GM23338 (cell line): ENCODE measurements at regions not wholly inside any gene's neighbourhood (a gene's known extent, or its start where the extent isn't known, plus 50 kb on each side); places are given as distances from the start of the nearest gene placed in this dataset.
A peak's percentile ranks its signal among the peaks of the same experiment; 100 is the strongest.

ENCODE experiments used
- ATAC-seq: fragments of 200-7000 bp; cut with Tn5 transposase; 3 replicates; pipeline ENCODE4 v1.9.1; 2020
- DNase-seq: peaks from one replicate; pipeline ENCODE4 v3.0.0-alpha.2; 2015; ENCODE audit warnings: low spot score
- H2AFZ ChIP-seq: fragments of 200-600 bp; sonication (generic); 2 replicates; pipeline ENCODE4 v1.8.0; 2016; ENCODE audit warnings: antibody characterized with exemption, mild to moderate bottlenecking, moderate library complexity
- H3F3A ChIP-seq: fragments of 200-600 bp; sonication (generic); replicated peaks from 2 replicates; pipeline ENCODE4 v1.8.0; 2017; ENCODE audit warnings: antibody characterized with exemption, mixed run types, low read depth
- H3K27ac ChIP-seq: fragments of 200-600 bp; sonication (generic); 2 replicates; pipeline ENCODE4 v1.6.1; 2016; ENCODE audit warnings: low read depth
- H3K27me3 ChIP-seq: fragments of 200-600 bp; sonication (generic); 2 replicates; pipeline ENCODE4 v1.8.0; 2016; ENCODE audit warnings: mild to moderate bottlenecking, mixed run types, moderate library complexity; ENCODE audit not compliant: insufficient read depth
- H3K36me3 ChIP-seq: fragments of 200-600 bp; sonication (generic); 2 replicates; pipeline ENCODE4 v1.8.0; 2016; ENCODE audit warnings: mild to moderate bottlenecking; ENCODE audit not compliant: insufficient read depth
- H3K4me1 ChIP-seq: fragments of 200-600 bp; sonication (generic); 2 replicates; pipeline ENCODE4 v1.8.0; 2016; ENCODE audit warnings: mild to moderate bottlenecking, moderate library complexity; ENCODE audit not compliant: insufficient read depth
- H3K4me2 ChIP-seq: fragments of 200-600 bp; sonication (generic); 2 replicates; pipeline ENCODE4 v1.7.1; 2017; ENCODE audit warnings: mixed run types
- H3K4me3 ChIP-seq: fragments of 200-600 bp; sonication (generic); 2 replicates; pipeline ENCODE4 v1.6.1; 2016; ENCODE audit warnings: mixed run types
- H3K79me2 ChIP-seq: fragments of 200-600 bp; sonication (generic); replicated peaks from 2 replicates; pipeline ENCODE4 v1.8.0; 2017; ENCODE audit warnings: mild to moderate bottlenecking; ENCODE audit not compliant: insufficient read depth
- H3K9me2 ChIP-seq: fragments of 200-600 bp; sonication (generic); 2 replicates; pipeline ENCODE4 v1.8.0; 2017; ENCODE audit not compliant: insufficient read depth
- H4K20me1 ChIP-seq: fragments of 200-600 bp; sonication (generic); replicated peaks from 2 replicates; pipeline ENCODE4 v1.8.0; 2017; ENCODE audit warnings: mild to moderate bottlenecking; ENCODE audit not compliant: insufficient read depth
- H3K27ac Mint-ChIP-seq: 2 replicates; pipeline ENCODE4 v1.8.0; 2020; ENCODE audit warnings: inconsistent platforms, mild to moderate bottlenecking, moderate library complexity, mixed read lengths
- H3K27me3 Mint-ChIP-seq: 3 replicates; pipeline ENCODE4 v1.8.0; 2022; ENCODE audit warnings: low read depth, mild to moderate bottlenecking, moderate library complexity, mixed read lengths, inconsistent platforms; ENCODE audit not compliant: insufficient read depth, poor library complexity
- H3K36me3 Mint-ChIP-seq: 3 replicates; pipeline ENCODE4 v1.8.0; 2021; ENCODE audit warnings: low read depth, mild to moderate bottlenecking, inconsistent platforms, moderate library complexity, mixed read lengths
- H3K4me1 Mint-ChIP-seq: 3 replicates; pipeline ENCODE4 v1.8.0; 2020; ENCODE audit warnings: mild to moderate bottlenecking, inconsistent platforms, mixed read lengths
- H3K4me3 Mint-ChIP-seq: 3 replicates; pipeline ENCODE4 v1.8.0; 2021; ENCODE audit warnings: moderate library complexity, mild to moderate bottlenecking, inconsistent platforms, mixed read lengths
- H3K9me3 Mint-ChIP-seq: 3 replicates; pipeline ENCODE4 v1.8.0; 2020; ENCODE audit warnings: moderate library complexity, mild to moderate bottlenecking, inconsistent platforms, mixed read lengths
- CREB1 ChIP-seq: fragments of 250-450 bp; sonication (Bioruptor Pico); IDR thresholded peaks from 2 replicates; pipeline ENCODE4 v1.5.0; 2020; ENCODE audit warnings: low read depth, mild to moderate bottlenecking, moderate library complexity
- ETS1 ChIP-seq: IDR thresholded peaks from 2 replicates; pipeline ENCODE4 v1.6.1; 2016; ENCODE audit warnings: antibody characterized with exemption
- NANOG ChIP-seq: IDR thresholded peaks from 2 replicates; pipeline ENCODE4 v1.6.1; 2016; ENCODE audit warnings: antibody characterized with exemption, borderline replicate concordance
- POLR2AphosphoS5 ChIP-seq: IDR thresholded peaks from 2 replicates; pipeline ENCODE4 v1.6.1; 2016; ENCODE audit warnings: antibody characterized with exemption, low read depth
- ZNF462 ChIP-seq: fragments of 250-450 bp; sonication (Bioruptor Pico); IDR thresholded peaks from 2 replicates; pipeline ENCODE4 v1.5.0; 2020; ENCODE audit warnings: mild to moderate bottlenecking, moderate library complexity

GRCh38 chr3:109985943-109986555, 648.7 kb upstream of the DPPA4 start:
- Histone ChIP-seq H2AFZ (peak overlapping the region; percentile 19; the same call in 1 of the 2 replicates), H3K4me2 (no peak overlapping the region), H3K4me3 (no peak overlapping the region), H3K36me3 (no peaks in the 10 kb centered on the region), H3K27ac (no peak overlapping the region), H3K27me3 (no peaks in the 10 kb centered on the region), H3K79me2 (no peaks in the 10 kb centered on the region), H3K4me1 (no peaks in the 10 kb centered on the region), H4K20me1 (no peaks in the 10 kb centered on the region), H3F3A (no peaks in the 10 kb centered on the region), H3K9me2 (no peaks in the 10 kb centered on the region)
- Mint-ChIP-seq H3K27me3 (no peaks in the 10 kb centered on the region), H3K4me3 (no peak overlapping the region), H3K27ac (no peak overlapping the region), H3K36me3 (no peaks in the 10 kb centered on the region), H3K9me3 (no peaks in the 10 kb centered on the region; the same call in 1 of the 3 replicates), H3K4me1 (no peaks in the 10 kb centered on the region)
- DNase-seq (no peak), ATAC-seq (no peak)
- TF ChIP-seq POLR2AphosphoS5 (no peak), NANOG (no peak), CREB1 (CRISPR knock-in tag) (no peak), ETS1 (no peak), ZNF462 (CRISPR knock-in tag) (no peak)
